ENCODE measurements at regions not wholly inside any gene's neighbourhood (a gene's known extent, or its start where the extent isn't known, plus 50 kb on each side); places are given as distances from the start of the nearest gene placed in this dataset.

- POLR2A ChIA-PET, result no interaction called here
- no peaks in the 10 kb centered on the region for H3K9me3 Mint-ChIP-seq
- CTCF ChIA-PET, result interaction anchor here (2.0 kb wide), 1 partner anchor 100 kb away, joined by 6 read pairs; no protein-coding TSS in a partner anchor
- H3K36me3 Mint-ChIP-seq, result no peaks in the 10 kb centered on the region
- DNase-seq (ENCODE audit: low spot score) (no peak), ATAC-seq (no peak)
- no peaks in the 10 kb centered on the region for H3K27me3 Mint-ChIP-seq (ENCODE audit: low read depth)
- TF ChIP-seq ELF4 (CRISPR knock-in tag; IDR thresholded peaks at IDR 0.05; ENCODE audit: low read depth) (no peak), GRHL2 (CRISPR knock-in tag; IDR thresholded peaks at IDR 0.05; ENCODE audit: insufficient replicate concordance, severe bottlenecking) (no peak), ZNF512 (CRISPR knock-in tag; IDR thresholded peaks at IDR 0.05; ENCODE audit: borderline replicate concordance) (no peak), IRF1 (CRISPR knock-in tag; IDR thresholded peaks at IDR 0.05) (no peak), ZSCAN18 (CRISPR knock-in tag; IDR thresholded peaks at IDR 0.05) (no peak), STAT6 (CRISPR knock-in tag; conservative IDR thresholded peaks at IDR 0.05; ENCODE audit: low read depth) (no peak), NFATC4 (CRISPR knock-in tag; IDR thresholded peaks at IDR 0.05) (no peak), NR1H2 (CRISPR knock-in tag; IDR thresholded peaks at IDR 0.05) (no peak), ESRRA (CRISPR knock-in tag; IDR thresholded peaks at IDR 0.05; ENCODE audit: borderline replicate concordance) (no peak), ZNF416 (CRISPR knock-in tag; IDR thresholded peaks at IDR 0.05) (no peak), NR3C1 (CRISPR knock-in tag; conservative IDR thresholded peaks at IDR 0.05; ENCODE audit: low read depth) (no peak), MXD4 (CRISPR knock-in tag; IDR thresholded peaks at IDR 0.05; ENCODE audit: borderline replicate concordance) (no peak), TEAD4 (CRISPR knock-in tag; IDR thresholded peaks at IDR 0.05) (no peak), ATF2 (CRISPR knock-in tag; IDR thresholded peaks at IDR 0.05; ENCODE audit: borderline replicate concordance, low read depth) (no peak), FOXP1 (CRISPR knock-in tag; IDR thresholded peaks at IDR 0.05; ENCODE audit: borderline replicate concordance) (no peak), CBFB (CRISPR knock-in tag; IDR thresholded peaks at IDR 0.05; ENCODE audit: low read depth) (no peak), SP1 (CRISPR knock-in tag; conservative IDR thresholded peaks at IDR 0.05) (no peak)
- H3K4me3 Mint-ChIP-seq, result no peak overlapping the region
- peaks cover 4% of the 10 kb centered on the region for H3K4me1 Mint-ChIP-seq
- no peak overlapping the region for H3K27ac Mint-ChIP-seq
Observed at GRCh38 chr1:67632811-67633655, 52.0 kb upstream of the GADD45A start.
